ENCODE measurements at regions not wholly inside any gene's neighbourhood (a gene's known extent, or its start where the extent isn't known, plus 50 kb on each side); places are given as distances from the start of the nearest gene placed in this dataset.

DNA sequence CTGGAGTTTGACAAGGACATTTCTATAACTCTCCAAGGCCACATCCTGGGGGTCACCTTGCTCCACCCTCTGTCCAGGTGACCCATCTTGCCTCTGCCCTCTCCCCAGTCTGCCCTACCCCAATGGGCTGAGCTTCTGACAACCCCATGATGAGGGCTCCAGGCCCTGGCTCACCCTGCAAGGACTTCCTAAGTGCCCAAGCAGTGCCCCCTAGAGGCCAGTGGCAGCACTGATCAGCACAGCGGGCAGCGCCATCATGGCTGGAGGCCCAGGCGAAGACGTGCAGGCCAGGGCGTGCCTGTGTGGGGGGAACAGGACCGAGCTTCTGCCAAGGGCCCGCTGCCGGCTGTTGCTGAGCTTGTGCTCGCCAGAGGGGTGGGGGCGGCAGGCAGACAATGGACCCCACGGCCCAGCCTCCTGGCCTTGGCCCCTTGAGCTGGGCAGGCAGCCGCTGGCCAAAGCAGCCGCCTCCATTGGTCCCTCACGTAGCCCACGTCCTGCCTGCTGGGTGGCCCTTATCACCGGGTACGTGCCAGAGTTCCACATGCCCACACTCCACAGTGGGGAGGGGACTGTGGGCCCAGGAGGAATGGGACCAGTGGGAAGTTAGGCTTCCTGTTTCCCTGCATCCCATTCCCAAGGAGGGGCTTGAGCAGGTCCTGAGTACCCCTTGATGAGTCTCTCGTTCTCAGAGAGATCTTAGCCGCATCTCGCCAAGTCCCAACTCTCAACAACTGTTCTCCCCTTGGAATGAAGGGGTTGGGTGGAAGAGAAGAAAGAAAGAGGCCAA lies 64.3 kb downstream of the MRPL14 start:
- DNase-seq (ENCODE audit: low spot score) = no peak

GRCh38 chr6:44062105-44062770 lies 65.0 kb downstream of the MRPL14 start:
- DNase-seq (ENCODE audit: low spot score) = no peak

DNA sequence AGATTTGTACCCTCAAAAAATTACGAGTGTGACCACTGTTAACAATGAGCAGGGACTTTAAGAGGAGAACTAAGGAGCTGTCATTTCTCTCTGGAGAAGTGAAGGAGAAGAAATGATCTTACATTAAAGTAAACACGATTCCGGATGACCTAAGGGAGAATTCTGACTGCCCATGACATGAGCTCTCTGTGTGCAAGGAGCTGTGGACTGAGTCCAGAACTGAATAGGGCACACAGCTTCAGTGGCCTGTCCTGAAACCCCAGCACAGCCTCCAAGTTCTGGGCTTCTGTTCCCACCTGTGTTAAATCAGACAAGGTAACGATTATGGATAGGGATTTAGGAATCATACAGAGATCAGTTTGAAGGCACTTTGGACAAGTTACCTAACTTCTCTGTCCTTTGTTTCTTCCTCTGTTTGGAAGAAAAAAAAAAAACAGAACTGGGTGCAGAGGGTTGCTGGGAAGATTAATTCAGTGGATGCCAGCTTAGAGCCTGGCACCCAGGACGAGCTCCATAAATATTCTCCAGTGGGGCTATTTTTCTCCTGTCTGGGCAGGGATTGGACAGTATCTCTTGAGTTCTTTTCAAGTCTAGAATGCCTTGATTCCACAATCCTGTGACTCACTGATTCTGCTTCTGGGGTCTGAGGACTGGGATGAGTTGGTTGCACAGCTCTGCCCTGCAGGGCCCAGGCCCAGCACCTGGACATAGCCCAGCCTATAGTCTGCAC lies 65.7 kb downstream of the MRPL14 start:
- DNase-seq (ENCODE audit: low spot score) = no peak

DNA sequence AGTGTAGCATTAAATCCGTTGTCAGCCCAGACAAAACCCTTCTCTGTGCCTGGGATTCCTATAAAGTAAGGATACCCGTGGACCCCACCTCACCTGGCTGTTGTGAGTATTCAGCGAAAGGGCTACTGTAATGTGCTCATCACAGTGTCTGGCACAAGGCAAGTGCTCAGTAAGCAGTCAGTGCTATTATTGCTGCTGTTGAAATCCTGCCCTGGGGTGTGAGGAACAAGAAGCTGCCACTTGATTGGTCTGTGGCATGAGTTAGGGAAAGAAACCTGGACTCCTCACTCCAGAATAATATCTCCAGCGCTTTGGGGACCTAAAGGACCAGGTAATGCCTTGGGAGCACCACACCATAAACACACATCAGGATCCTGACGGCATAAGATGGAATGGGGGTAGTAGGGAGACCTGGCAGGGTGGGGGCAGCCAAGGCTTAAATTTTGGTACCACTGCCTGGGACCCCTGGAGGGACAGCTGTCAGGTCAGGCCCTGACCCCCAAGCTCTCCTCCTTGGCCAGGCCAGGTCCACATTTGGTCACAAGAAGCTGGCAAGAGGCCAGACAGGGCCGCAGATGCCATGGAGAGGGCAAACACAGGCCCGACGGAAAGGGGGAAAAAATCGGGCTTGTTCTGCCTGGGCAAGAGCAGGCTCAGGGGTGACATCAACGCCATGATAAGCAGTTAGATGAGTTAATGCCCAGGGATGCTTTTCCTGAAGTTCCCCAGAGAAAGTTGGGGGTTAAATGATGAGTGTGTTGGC lies 66.5 kb downstream of the MRPL14 start:
- DNase-seq (ENCODE audit: low spot score) = no peak

- no peak for DNase-seq (ENCODE audit: low spot score)
These were observed 67.6 kb downstream of the MRPL14 start for GRCh38 chr6:44059359-44060346.

GRCh38 chr6:44058617-44059358 lies 68.5 kb downstream of the MRPL14 start:
- DNase-seq (ENCODE audit: low spot score) = peak; percentile 65

DNA sequence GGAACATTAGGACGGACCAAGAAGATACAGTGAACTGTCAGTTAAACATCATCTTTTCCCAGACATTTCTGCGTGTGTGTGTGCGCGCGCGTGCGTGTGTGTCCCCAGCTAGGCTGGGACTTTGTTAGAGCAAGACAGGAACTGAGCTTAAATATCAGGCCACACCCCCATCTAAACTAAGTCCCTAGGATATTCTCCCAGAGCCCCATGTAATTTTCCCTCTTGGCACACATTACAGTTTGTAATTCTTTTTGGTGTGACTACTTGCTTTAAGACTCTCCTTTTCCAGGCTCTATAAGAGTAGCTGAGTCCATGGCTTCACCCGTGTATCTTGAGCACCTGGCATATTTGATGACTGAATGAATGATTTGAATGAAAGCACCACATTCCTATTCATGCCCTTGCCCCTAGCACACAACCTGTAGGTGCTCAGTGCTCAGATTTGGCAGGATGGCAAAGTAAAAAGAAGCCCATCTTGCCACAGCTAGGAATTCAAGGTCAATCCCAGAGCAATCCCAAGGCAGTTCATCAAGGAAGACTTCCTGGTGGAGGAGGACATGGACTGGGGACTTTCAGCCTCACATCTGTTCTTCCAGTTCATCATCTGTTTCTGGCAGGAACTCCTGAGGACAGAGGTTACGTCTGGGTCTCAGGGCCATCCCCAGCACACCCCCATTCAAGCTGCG lies 69.2 kb downstream of the MRPL14 start:
- DNase-seq (ENCODE audit: low spot score) = no peak

GRCh38 chr6:44057238-44057930 lies 69.9 kb downstream of the MRPL14 start:
- no peak for DNase-seq (ENCODE audit: low spot score)

- DNase-seq (ENCODE audit: low spot score) = peak; percentile 75
These were observed 70.6 kb downstream of the MRPL14 start for GRCh38 chr6:44056392-44057237.

- DNase-seq (ENCODE audit: low spot score) = no peak
These were observed 72.3 kb downstream of the MRPL14 start for GRCh38 chr6:44054721-44055559.

GRCh38 chr6:44053760-44054556 lies 73.3 kb downstream of the MRPL14 start:
- DNase-seq (ENCODE audit: low spot score) = no peak

DNA sequence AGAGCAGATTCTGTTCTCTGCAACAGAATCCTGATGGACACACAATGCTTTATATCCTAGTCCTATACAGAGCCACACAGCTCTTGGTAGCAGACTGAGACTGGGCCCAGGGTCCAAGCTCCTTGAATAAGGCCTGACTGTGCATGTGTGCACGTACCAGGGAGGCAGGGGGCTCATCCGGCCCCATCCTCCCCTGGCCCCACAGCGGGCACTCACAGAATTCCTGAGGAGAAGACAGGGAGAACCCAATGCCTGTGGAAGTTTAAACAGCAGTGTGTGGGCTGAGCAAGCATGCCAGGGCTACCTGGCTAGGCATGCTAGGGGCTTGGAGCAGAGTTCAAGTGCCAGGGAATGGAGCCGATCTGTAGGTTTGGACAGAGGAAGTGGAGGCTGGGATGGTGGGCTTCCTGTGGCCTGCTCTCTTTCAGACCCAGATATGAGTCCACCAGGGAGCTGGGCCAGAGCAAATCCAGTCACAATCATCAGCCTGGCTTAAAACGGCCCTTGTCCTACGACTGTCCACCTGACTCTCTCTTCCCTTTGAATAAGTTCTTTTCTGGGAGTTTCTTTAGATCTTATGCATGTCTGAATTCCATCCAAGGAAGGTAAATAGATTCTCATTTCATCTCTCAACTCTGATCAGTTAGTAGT lies 74.0 kb downstream of the MRPL14 start:
- no peak for DNase-seq (ENCODE audit: low spot score)

- DNase-seq (ENCODE audit: low spot score) = no peak
These were observed 74.7 kb downstream of the MRPL14 start for GRCh38 chr6:44052419-44053023.

DNA sequence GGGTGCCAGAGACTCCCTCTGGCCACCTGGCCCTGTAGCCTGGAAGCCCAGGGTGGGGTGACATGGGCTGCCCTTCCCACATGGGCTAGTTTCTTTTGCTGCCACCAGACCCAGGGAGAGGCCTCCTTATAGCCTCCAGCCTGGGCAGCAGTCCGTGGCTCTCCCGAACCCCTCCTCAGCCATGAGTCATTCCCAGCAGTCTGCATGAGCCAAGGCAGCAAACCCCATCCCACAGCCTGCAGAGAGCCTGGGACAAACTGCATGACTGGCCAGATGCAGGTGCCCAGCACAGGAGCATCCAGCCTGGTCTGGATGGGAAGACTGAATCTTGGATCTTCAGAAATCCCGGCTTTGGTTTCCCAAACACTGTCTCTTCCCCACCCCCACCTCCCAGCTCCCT lies 75.7 kb downstream of the MRPL14 start:
- no peak for DNase-seq (ENCODE audit: low spot score)

GRCh38 chr6:44050872-44051505 lies 76.3 kb downstream of the MRPL14 start:
- DNase-seq (ENCODE audit: low spot score) = no peak

Measured in pons (tissue), 1 donor.